Anterior cingulate cortex (tissue), 58 donors: ENCODE measurements at regions not wholly inside any gene's neighbourhood (a gene's known extent, or its start where the extent isn't known, plus 50 kb on each side); places are given as distances from the start of the nearest gene placed in this dataset.
"Not testable (repeated sequence)": the region's sequence is repeated elsewhere in the genome, so short reads cannot be mapped to it uniquely, and the experiment has no call there.

Experiments
- DNase-seq, 58 donors: peaks; one replicate each; lab custom pipeline; 2025; lab: John Stamatoyannopoulos, UW

GRCh38 chr2:51795248-51795888, 763.4 kb upstream of the NRXN1 start:
- DNase-seq: no peak

GRCh38 chr2:51791496-51791895, 759.6 kb upstream of the NRXN1 start:
- DNase-seq: no peak

GRCh38 chr2:51790854-51791253, 758.9 kb upstream of the NRXN1 start:
- no peak for DNase-seq

- no peak for DNase-seq
Observed at GRCh38 chr2:51789918-51790317, 758.0 kb upstream of the NRXN1 start.

- DNase-seq: peak in 15 of 58 donors; percentile 7 to 67 (median 24)
Observed at GRCh38 chr2:51782921-51783765, 751.2 kb upstream of the NRXN1 start.

DNA sequence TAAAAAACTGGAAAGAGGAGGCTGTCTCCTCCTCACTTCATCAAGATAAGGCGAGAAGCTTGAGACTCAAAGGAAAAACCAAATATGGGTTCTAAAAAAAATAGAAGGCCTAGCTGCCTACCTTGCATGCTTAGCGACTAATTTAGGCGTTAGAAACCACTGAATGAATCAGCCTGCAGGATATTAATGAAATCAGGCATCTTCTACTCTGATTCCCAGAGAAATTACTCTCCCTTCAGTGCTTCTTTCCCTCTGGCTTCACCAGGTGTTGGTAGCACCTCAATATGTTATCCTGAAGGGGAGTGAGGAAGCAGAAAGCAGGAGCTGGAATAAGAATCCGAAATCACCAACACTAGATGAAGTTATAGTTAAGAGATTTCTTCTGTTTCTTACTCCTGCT, 749.8 kb upstream of the NRXN1 start:
- DNase-seq: peak in 2 of 58 donors; percentile 5 to 6

DNA sequence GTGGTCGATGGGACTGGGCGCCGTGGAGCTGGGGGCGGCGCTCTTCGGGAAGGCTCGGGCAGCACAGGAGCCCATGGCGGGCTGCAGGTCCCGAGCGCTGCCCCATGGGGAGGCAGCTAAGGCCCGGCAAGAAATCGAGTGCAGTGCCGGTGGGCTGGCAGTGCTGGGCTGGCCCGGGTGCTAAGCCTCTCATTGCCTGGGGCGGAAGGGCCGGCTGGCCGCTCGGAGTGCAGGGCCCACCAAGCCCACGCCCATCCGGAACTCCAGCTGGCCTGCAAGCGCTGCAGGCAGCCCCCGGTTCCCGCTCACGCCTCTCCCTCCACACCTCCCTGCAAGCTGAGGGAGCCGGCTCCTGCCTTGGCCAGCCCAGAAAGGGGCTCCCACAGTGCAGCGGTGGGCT, 748.4 kb upstream of the NRXN1 start:
- DNase-seq: no peak

- DNase-seq: not testable (repeated sequence)
Observed at GRCh38 chr2:51779723-51780122, 747.8 kb upstream of the NRXN1 start.

- no peak for DNase-seq
Observed at GRCh38 chr2:51778806-51779205, 746.9 kb upstream of the NRXN1 start.

- not testable (repeated sequence) for DNase-seq
Observed at GRCh38 chr2:51774606-51775005, 742.7 kb upstream of the NRXN1 start.

GRCh38 chr2:51760441-51760840, 728.5 kb upstream of the NRXN1 start:
- no peak for DNase-seq

DNA sequence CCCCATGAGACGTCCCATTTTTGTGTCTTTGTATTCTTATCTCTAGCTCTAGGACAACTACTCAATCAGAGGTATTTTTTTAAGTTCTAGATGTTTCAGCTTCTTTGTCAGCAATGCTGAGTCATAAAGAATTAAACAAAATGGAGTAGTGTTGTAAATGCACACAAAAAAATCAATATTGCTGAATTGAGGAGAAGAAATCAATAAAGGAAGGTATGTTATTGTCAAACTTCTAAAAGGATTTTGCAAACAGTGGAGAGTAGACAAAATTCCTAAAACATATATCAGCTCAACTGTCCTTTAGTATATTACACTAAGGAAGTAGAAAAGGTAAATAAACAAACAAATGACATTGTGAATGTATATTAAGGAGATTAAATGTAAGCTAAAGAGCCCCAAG, 726.1 kb upstream of the NRXN1 start:
- DNase-seq: no peak

DNA sequence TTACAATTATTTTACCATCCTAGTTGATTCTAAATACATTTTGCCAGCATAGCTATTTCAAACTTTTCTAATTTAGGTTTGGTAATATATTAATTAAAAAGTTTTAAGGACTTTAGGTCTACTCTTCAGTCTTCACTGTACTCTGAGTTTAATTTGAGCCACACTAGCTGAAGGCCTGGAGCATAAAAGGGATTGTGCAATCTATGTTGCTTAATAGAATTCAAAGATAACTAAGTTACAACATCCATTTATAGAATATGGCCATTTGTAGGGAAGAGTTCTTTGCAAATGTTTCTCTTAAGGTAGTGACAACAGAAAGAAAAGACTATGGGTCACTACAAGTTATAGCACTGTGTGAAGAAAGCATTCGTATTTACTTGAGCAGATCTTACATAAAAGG, 702.2 kb upstream of the NRXN1 start:
- DNase-seq: no peak

GRCh38 chr2:51723691-51724090, 691.8 kb upstream of the NRXN1 start:
- no peak for DNase-seq

GRCh38 chr2:51722311-51722710, 690.4 kb upstream of the NRXN1 start:
- DNase-seq: no peak

DNA sequence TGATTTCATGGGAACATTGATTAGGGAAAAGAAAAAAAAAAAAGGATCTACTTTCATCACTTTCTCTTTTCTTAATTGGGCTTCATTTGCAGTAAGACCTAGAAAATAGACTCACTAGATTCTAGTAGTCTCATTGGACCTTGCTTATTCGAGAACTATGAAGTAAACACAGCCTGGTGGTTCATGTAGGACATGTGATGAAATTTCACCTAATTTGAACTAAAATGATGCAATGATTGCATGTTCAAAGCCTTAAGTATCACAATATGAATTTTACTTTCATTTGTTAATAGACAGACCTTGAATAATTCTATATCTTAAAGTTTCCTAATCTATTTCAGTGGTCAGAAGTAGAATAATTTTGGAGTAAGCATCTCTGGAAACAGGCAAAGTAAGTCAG, 688.9 kb upstream of the NRXN1 start:
- no peak for DNase-seq

DNA sequence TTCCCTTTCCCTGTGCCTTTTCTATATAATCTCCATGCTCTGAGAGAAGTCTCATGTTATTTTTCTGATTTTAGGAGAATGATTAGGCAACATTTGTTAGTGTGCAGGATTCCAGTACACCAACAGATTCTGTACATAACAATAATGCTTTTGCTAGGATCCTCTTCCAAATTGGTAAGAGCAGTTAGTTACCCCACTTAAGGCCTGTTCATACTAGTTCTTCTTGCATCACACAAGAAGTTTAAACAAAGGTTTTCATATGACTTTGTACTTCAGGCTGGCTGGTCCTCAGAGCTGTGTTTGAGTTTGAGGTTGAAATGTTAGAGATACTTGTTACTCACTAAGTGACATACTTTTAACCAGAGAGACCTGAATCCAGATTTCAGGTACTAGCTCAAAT, 686.9 kb upstream of the NRXN1 start:
- no peak for DNase-seq

- no peak for DNase-seq
Observed at GRCh38 chr2:51717312-51717711, 685.4 kb upstream of the NRXN1 start.

GRCh38 chr2:51711766-51712165, 679.8 kb upstream of the NRXN1 start:
- DNase-seq: no peak

GRCh38 chr2:51710222-51710621, 678.3 kb upstream of the NRXN1 start:
- DNase-seq: peak in 1 of 58 donors; percentile 1

- DNase-seq: no peak
Observed at GRCh38 chr2:51707625-51708024, 675.7 kb upstream of the NRXN1 start.

DNA sequence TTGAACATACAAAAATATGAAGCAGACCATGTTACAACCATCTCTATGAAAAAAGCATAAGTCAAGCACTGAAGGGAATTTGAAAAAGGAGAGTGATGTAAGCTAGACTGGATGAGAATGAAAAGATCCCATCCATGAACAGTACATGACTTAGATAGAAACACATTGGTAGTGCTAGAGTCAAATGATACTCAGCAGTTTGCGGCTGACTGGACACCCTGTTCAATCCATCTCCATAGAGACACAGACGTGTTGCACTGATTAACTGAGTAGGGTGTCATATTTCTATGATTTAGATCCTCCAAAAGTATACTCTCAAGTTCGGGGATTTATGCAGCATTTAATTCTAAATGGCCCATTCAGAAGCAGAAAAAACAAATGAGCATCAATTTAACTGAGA, 674.3 kb upstream of the NRXN1 start:
- no peak for DNase-seq
